WTC11 (cell line): ENCODE measurements at regions not wholly inside any gene's neighbourhood (a gene's known extent, or its start where the extent isn't known, plus 50 kb on each side); places are given as distances from the start of the nearest gene placed in this dataset.

Experiments
- ATAC-seq: fragments of 200-7000 bp; cut with Tn5 transposase; 2 replicates; pipeline ENCODE4 v1.10.0; 2021; ENCODE audit warnings: mild to moderate bottlenecking, moderate library complexity
- CTCF ChIA-PET: fragments of 300-600 bp; sonication (Branson Sonifier 250); formaldehyde crosslinking; loops from one replicate; lab custom pipeline; 2021; ENCODE audit warnings: antibody characterized with exemption; lab: Charles Lee
- POLR2A ChIA-PET: fragments of 350-600 bp; sonication (Branson Sonifier 250); formaldehyde crosslinking; loops from one replicate; lab custom pipeline; 2021; ENCODE audit warnings: antibody characterized with exemption; lab: Charles Lee
- DNase-seq: peaks from one replicate; pipeline ENCODE4 v3.0.0; 2021; ENCODE audit warnings: low spot score
- H3K27ac Mint-ChIP-seq: 2 replicates; pipeline ENCODE4 v1.8.0; 2021; ENCODE audit warnings: mixed read lengths
- H3K27me3 Mint-ChIP-seq: 2 replicates; pipeline ENCODE4 v1.8.0; 2021; ENCODE audit warnings: low read depth, mild to moderate bottlenecking, moderate library complexity, mixed read lengths
- H3K36me3 Mint-ChIP-seq: 2 replicates; pipeline ENCODE4 v1.8.0; 2021; ENCODE audit warnings: mixed read lengths
- H3K4me1 Mint-ChIP-seq: 2 replicates; pipeline ENCODE4 v1.8.0; 2022; ENCODE audit warnings: mixed read lengths
- H3K4me3 Mint-ChIP-seq: 2 replicates; pipeline ENCODE4 v1.8.0; 2021; ENCODE audit warnings: mild to moderate bottlenecking, moderate library complexity, mixed read lengths
- H3K9me3 Mint-ChIP-seq: 2 replicates; pipeline ENCODE4 v1.8.0; 2021; ENCODE audit warnings: mixed read lengths
- ELF4 ChIP-seq: sonication (generic); formaldehyde crosslinking; IDR thresholded peaks from 2 replicates; pipeline ENCODE4 v1.8.1; 2022; ENCODE audit warnings: low read depth, mild to moderate bottlenecking, moderate library complexity, missing genetic modification reagents
- ESRRA ChIP-seq: sonication (generic); formaldehyde crosslinking; IDR thresholded peaks from 2 replicates; pipeline ENCODE4 v1.8.1; 2022; ENCODE audit warnings: mild to moderate bottlenecking, missing genetic modification reagents, borderline replicate concordance
- ETV6 ChIP-seq: sonication (generic); formaldehyde crosslinking; IDR thresholded peaks from 2 replicates; pipeline ENCODE4 v1.8.1; 2022; ENCODE audit warnings: mild to moderate bottlenecking, missing genetic modification reagents
- FOXK1 ChIP-seq: sonication (generic); formaldehyde crosslinking; IDR thresholded peaks from 2 replicates; pipeline ENCODE4 v1.8.0; 2022; ENCODE audit warnings: mild to moderate bottlenecking, moderate library complexity, missing genetic modification reagents
- GABPB1 ChIP-seq: sonication (generic); formaldehyde crosslinking; IDR thresholded peaks from 2 replicates; pipeline ENCODE4 v1.8.1; 2023; ENCODE audit warnings: mild to moderate bottlenecking, missing genetic modification reagents
- GRHL2 ChIP-seq: fragments of 250-450 bp; sonication (Bioruptor Pico); IDR thresholded peaks from 2 replicates; pipeline ENCODE4 v1.8.0; 2022; ENCODE audit warnings: mild to moderate bottlenecking, moderate library complexity; ENCODE audit not compliant: insufficient replicate concordance, severe bottlenecking
- HMGA2 ChIP-seq: fragments of 250-450 bp; sonication (Bioruptor Pico); IDR thresholded peaks from 2 replicates; pipeline ENCODE4 v1.4.0; 2021; ENCODE audit warnings: mild to moderate bottlenecking, moderate library complexity
- IRF2 ChIP-seq: sonication (generic); formaldehyde crosslinking; IDR thresholded peaks from 2 replicates; pipeline ENCODE4 v1.8.0; 2022; ENCODE audit warnings: low read depth, missing genetic modification reagents, borderline replicate concordance
- NFATC4 ChIP-seq: fragments of 250-450 bp; sonication (Bioruptor Pico); IDR thresholded peaks from 2 replicates; pipeline ENCODE4 v1.9.0; 2021; ENCODE audit warnings: mild to moderate bottlenecking
- NFE2L1 ChIP-seq: sonication (generic); formaldehyde crosslinking; IDR thresholded peaks from 2 replicates; pipeline ENCODE4 v1.8.1; 2023; ENCODE audit warnings: missing genetic modification reagents
- TEAD1 ChIP-seq: sonication (generic); formaldehyde crosslinking; IDR thresholded peaks from 2 replicates; pipeline ENCODE4 v1.8.0; 2022; ENCODE audit warnings: mild to moderate bottlenecking, missing genetic modification reagents
- TP53 ChIP-seq: sonication (generic); formaldehyde crosslinking; IDR thresholded peaks from 2 replicates; pipeline ENCODE4 v1.8.1; 2023; ENCODE audit warnings: mild to moderate bottlenecking, missing genetic modification reagents
- ZNF219 ChIP-seq: sonication (generic); formaldehyde crosslinking; IDR thresholded peaks from 2 replicates; pipeline ENCODE4 v1.8.0; 2023; ENCODE audit warnings: missing genetic modification reagents, mild to moderate bottlenecking, borderline replicate concordance
- ZNF317 ChIP-seq: sonication (generic); formaldehyde crosslinking; IDR thresholded peaks from 2 replicates; pipeline ENCODE4 v1.8.1; 2023; ENCODE audit warnings: low read depth, mild to moderate bottlenecking, moderate library complexity, missing genetic modification reagents, borderline replicate concordance
- TF ChIP-seq, protein P1 (sequence below): sonication (generic); formaldehyde crosslinking; conservative IDR thresholded peaks from 2 replicates; pipeline ENCODE4 v1.8.1; 2023; ENCODE audit warnings: mild to moderate bottlenecking, low read depth, missing genetic modification reagents, moderate library complexity
- TF ChIP-seq, protein P2 (sequence below): sonication (generic); formaldehyde crosslinking; IDR thresholded peaks from 2 replicates; pipeline ENCODE4 v1.8.0; 2022; ENCODE audit warnings: missing genetic modification reagents
- TF ChIP-seq, protein P3 (sequence below): sonication (generic); formaldehyde crosslinking; IDR thresholded peaks from 2 replicates; pipeline ENCODE4 v1.8.0; 2022; ENCODE audit warnings: mild to moderate bottlenecking, missing genetic modification reagents
- TF ChIP-seq, protein P4 (sequence below): fragments of 250-450 bp; sonication (Bioruptor Pico); IDR thresholded peaks from 2 replicates; pipeline ENCODE4 v1.8.0; 2021; ENCODE audit warnings: mild to moderate bottlenecking
- TF ChIP-seq, protein P5 (sequence below): fragments of 250-450 bp; sonication (Bioruptor Pico); IDR thresholded peaks from 2 replicates; pipeline ENCODE4 v1.9.0; 2021; ENCODE audit warnings: mild to moderate bottlenecking
- TF ChIP-seq, protein P6 (sequence below): sonication (generic); formaldehyde crosslinking; IDR thresholded peaks from 2 replicates; pipeline ENCODE4 v1.8.1; 2023; ENCODE audit warnings: mild to moderate bottlenecking, missing genetic modification reagents

DNA sequence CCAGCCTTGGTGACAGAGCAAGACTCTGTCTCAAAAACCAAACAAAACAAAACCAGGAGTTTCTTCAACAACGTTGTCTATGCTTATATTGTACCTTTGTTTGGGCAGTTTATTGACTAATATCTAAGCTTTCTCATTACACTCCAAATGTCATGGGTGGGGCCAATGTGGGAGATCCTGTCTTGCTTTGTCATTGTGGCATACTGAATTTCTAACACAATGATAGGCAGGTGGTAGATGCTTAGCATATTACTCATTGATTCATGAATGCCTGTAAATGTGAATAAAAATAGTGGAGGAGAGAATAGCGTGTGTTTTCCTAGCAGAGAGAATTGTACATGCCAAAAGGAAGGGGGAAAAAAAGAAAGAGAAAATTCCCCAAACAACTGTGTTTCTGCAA lies 802.5 kb upstream of the EEF2KMT start (continued):
- TF ChIP-seq, protein P1, sequence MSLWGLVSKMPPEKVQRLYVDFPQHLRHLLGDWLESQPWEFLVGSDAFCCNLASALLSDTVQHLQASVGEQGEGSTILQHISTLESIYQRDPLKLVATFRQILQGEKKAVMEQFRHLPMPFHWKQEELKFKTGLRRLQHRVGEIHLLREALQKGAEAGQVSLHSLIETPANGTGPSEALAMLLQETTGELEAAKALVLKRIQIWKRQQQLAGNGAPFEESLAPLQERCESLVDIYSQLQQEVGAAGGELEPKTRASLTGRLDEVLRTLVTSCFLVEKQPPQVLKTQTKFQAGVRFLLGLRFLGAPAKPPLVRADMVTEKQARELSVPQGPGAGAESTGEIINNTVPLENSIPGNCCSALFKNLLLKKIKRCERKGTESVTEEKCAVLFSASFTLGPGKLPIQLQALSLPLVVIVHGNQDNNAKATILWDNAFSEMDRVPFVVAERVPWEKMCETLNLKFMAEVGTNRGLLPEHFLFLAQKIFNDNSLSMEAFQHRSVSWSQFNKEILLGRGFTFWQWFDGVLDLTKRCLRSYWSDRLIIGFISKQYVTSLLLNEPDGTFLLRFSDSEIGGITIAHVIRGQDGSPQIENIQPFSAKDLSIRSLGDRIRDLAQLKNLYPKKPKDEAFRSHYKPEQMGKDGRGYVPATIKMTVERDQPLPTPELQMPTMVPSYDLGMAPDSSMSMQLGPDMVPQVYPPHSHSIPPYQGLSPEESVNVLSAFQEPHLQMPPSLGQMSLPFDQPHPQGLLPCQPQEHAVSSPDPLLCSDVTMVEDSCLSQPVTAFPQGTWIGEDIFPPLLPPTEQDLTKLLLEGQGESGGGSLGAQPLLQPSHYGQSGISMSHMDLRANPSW (CRISPR knock-in tag), result no peak
- no peak for TF ChIP-seq FOXK1
- no peak for TF ChIP-seq TEAD1 (CRISPR knock-in tag)
- TF ChIP-seq, all 79 proteins: peak for 0

DNA sequence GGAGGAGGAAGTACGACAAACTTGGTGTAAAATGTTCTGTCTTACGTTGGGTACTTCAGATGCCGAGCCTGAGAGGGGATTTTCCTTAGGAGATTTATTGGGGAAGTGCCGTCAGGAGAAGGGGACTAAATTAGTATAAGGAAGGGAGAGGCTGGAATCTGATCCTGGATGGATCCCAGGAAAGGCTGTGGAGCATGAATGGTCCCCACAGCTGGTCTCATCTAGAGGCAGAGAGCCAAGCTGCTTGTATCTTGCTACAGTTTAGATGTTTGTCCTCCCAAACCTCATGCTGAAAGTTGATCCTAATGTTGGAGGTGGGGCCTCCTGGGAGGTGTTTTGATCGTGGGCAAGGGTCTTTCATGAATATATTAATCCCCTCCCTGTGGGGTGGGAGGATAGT lies 798.4 kb upstream of the EEF2KMT start:
- no peak overlapping the region for H3K4me3 Mint-ChIP-seq
- ChIA-PET CTCF (no interaction called here), POLR2A (no interaction called here)
- H3K36me3 Mint-ChIP-seq, result peaks cover 86% of the 10 kb centered on the region
- TF ChIP-seq, protein P2, sequence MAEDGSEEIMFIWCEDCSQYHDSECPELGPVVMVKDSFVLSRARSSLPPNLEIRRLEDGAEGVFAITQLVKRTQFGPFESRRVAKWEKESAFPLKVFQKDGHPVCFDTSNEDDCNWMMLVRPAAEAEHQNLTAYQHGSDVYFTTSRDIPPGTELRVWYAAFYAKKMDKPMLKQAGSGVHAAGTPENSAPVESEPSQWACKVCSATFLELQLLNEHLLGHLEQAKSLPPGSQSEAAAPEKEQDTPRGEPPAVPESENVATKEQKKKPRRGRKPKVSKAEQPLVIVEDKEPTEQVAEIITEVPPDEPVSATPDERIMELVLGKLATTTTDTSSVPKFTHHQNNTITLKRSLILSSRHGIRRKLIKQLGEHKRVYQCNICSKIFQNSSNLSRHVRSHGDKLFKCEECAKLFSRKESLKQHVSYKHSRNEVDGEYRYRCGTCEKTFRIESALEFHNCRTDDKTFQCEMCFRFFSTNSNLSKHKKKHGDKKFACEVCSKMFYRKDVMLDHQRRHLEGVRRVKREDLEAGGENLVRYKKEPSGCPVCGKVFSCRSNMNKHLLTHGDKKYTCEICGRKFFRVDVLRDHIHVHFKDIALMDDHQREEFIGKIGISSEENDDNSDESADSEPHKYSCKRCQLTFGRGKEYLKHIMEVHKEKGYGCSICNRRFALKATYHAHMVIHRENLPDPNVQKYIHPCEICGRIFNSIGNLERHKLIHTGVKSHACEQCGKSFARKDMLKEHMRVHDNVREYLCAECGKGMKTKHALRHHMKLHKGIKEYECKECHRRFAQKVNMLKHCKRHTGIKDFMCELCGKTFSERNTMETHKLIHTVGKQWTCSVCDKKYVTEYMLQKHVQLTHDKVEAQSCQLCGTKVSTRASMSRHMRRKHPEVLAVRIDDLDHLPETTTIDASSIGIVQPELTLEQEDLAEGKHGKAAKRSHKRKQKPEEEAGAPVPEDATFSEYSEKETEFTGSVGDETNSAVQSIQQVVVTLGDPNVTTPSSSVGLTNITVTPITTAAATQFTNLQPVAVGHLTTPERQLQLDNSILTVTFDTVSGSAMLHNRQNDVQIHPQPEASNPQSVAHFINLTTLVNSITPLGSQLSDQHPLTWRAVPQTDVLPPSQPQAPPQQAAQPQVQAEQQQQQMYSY (CRISPR knock-in tag), result no peak
- TF ChIP-seq TP53 (CRISPR knock-in tag) (no peak), ESRRA (no peak)
- ATAC-seq (no peak), DNase-seq (no peak)
- H3K27me3 Mint-ChIP-seq, result peaks cover 16% of the 10 kb centered on the region
- H3K9me3 Mint-ChIP-seq, result peaks cover 82% of the 10 kb centered on the region
- H3K27ac Mint-ChIP-seq, result no peak overlapping the region
- H3K4me1 Mint-ChIP-seq, result no peaks in the 10 kb centered on the region

DNA sequence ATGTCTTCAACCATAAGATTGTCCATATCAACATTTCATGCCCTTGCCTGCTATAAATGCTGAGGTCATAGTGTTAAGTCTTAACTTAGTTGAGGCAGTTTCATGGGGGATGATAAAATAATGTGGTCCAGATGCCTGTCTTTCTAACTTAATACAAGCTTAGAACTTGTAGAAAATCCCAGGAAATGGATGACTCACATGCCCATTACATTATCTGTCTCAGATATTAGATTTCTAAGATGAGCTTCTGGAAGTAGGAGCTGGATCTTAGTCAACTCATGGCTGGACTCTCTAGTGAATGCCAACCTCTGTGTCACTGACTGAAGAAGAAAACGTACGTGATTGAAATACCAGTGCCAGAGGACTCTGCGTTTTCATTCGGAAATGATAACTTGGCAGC lies 797.5 kb upstream of the EEF2KMT start:
- Mint-ChIP-seq H3K27ac (no peak overlapping the region), H3K4me3 (no peak overlapping the region), H3K4me1 (no peaks in the 10 kb centered on the region), H3K27me3 (peaks cover 16% of the 10 kb centered on the region), H3K36me3 (peaks cover 83% of the 10 kb centered on the region), H3K9me3 (peaks cover 79% of the 10 kb centered on the region)
- DNase-seq (no peak), ATAC-seq (no peak)
- ChIA-PET POLR2A (no interaction called here), CTCF (no interaction called here)
- TF ChIP-seq, protein P3, sequence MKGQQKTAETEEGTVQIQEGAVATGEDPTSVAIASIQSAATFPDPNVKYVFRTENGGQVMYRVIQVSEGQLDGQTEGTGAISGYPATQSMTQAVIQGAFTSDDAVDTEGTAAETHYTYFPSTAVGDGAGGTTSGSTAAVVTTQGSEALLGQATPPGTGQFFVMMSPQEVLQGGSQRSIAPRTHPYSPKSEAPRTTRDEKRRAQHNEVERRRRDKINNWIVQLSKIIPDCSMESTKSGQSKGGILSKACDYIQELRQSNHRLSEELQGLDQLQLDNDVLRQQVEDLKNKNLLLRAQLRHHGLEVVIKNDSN (CRISPR knock-in tag), result no peak
- TF ChIP-seq ZNF219 (CRISPR knock-in tag) (no peak), GABPB1 (no peak), HMGA2 (CRISPR knock-in tag) (no peak), ETV6 (CRISPR knock-in tag) (no peak), ELF4 (no peak), GRHL2 (CRISPR knock-in tag) (no peak), NFATC4 (CRISPR knock-in tag) (no peak), IRF2 (CRISPR knock-in tag) (no peak), NFE2L1 (no peak), ZNF317 (CRISPR knock-in tag) (no peak)
- TF ChIP-seq, protein P4, sequence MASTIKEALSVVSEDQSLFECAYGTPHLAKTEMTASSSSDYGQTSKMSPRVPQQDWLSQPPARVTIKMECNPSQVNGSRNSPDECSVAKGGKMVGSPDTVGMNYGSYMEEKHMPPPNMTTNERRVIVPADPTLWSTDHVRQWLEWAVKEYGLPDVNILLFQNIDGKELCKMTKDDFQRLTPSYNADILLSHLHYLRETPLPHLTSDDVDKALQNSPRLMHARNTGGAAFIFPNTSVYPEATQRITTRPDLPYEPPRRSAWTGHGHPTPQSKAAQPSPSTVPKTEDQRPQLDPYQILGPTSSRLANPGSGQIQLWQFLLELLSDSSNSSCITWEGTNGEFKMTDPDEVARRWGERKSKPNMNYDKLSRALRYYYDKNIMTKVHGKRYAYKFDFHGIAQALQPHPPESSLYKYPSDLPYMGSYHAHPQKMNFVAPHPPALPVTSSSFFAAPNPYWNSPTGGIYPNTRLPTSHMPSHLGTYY (CRISPR knock-in tag), result no peak
- TF ChIP-seq, protein P5, sequence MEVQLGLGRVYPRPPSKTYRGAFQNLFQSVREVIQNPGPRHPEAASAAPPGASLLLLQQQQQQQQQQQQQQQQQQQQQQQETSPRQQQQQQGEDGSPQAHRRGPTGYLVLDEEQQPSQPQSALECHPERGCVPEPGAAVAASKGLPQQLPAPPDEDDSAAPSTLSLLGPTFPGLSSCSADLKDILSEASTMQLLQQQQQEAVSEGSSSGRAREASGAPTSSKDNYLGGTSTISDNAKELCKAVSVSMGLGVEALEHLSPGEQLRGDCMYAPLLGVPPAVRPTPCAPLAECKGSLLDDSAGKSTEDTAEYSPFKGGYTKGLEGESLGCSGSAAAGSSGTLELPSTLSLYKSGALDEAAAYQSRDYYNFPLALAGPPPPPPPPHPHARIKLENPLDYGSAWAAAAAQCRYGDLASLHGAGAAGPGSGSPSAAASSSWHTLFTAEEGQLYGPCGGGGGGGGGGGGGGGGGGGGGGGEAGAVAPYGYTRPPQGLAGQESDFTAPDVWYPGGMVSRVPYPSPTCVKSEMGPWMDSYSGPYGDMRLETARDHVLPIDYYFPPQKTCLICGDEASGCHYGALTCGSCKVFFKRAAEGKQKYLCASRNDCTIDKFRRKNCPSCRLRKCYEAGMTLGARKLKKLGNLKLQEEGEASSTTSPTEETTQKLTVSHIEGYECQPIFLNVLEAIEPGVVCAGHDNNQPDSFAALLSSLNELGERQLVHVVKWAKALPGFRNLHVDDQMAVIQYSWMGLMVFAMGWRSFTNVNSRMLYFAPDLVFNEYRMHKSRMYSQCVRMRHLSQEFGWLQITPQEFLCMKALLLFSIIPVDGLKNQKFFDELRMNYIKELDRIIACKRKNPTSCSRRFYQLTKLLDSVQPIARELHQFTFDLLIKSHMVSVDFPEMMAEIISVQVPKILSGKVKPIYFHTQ (CRISPR knock-in tag), result no peak
- TF ChIP-seq, protein P6, sequence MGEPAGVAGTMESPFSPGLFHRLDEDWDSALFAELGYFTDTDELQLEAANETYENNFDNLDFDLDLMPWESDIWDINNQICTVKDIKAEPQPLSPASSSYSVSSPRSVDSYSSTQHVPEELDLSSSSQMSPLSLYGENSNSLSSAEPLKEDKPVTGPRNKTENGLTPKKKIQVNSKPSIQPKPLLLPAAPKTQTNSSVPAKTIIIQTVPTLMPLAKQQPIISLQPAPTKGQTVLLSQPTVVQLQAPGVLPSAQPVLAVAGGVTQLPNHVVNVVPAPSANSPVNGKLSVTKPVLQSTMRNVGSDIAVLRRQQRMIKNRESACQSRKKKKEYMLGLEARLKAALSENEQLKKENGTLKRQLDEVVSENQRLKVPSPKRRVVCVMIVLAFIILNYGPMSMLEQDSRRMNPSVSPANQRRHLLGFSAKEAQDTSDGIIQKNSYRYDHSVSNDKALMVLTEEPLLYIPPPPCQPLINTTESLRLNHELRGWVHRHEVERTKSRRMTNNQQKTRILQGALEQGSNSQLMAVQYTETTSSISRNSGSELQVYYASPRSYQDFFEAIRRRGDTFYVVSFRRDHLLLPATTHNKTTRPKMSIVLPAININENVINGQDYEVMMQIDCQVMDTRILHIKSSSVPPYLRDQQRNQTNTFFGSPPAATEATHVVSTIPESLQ (CRISPR knock-in tag), result no peak
